Suprapubic skin (tissue), 4 donors: ENCODE measurements at regions not wholly inside any gene's neighbourhood (a gene's known extent, or its start where the extent isn't known, plus 50 kb on each side); places are given as distances from the start of the nearest gene placed in this dataset.

ENCODE experiments used
- DNase-seq, 2 donors: peaks; one replicate each; pipeline ENCODE4 v3.0.0-alpha.2; 2019; ENCODE audit warnings: low spot score in 2 of 2
- H3K27ac ChIP-seq: fragments of 200-600 bp; sonication (generic); one replicate; pipeline ENCODE4 v1.5.1; 2019
- H3K27me3 ChIP-seq: fragments of 200-600 bp; sonication (generic); one replicate; pipeline ENCODE4 v1.5.1; 2019
- H3K36me3 ChIP-seq: fragments of 200-600 bp; sonication (generic); one replicate; pipeline ENCODE4 v1.5.1; 2019
- H3K4me1 ChIP-seq: fragments of 200-600 bp; sonication (generic); one replicate; pipeline ENCODE4 v1.5.1; 2019
- H3K4me3 ChIP-seq: fragments of 200-600 bp; sonication (generic); one replicate; pipeline ENCODE4 v1.5.1; 2019; ENCODE audit warnings: mild to moderate bottlenecking
- H3K9me3 ChIP-seq: fragments of 200-600 bp; sonication (generic); one replicate; pipeline ENCODE4 v1.5.1; 2019
- CTCF ChIP-seq, 2 donors: fragments of 200-600 bp in 1 of 2; fragments of 450-650 bp in 1 of 2; sonication (generic) in 1 of 2; IDR thresholded peaks; one replicate each; pipeline ENCODE4 v1.5.1; 2016 to 2019; ENCODE audit warnings: antibody characterized with exemption in 2 of 2, mild to moderate bottlenecking in 1 of 2, moderate library complexity in 1 of 2
- EP300 ChIP-seq: sonication (generic); formaldehyde crosslinking; IDR thresholded peaks from one replicate; pipeline ENCODE4 v1.6.1; 2017; ENCODE audit warnings: antibody characterized with exemption
- POLR2A ChIP-seq, 2 donors: fragments of 450-650 bp; IDR thresholded peaks; one replicate each; pipeline ENCODE4 v1.6.1; 2017; ENCODE audit warnings: antibody characterized with exemption in 2 of 2, mild to moderate bottlenecking in 2 of 2, moderate library complexity in 2 of 2
- POLR2AphosphoS5 ChIP-seq, 3 donors: sonication (generic); formaldehyde crosslinking; IDR thresholded peaks; one replicate each; pipeline ENCODE4 v1.6.1; 2017; ENCODE audit warnings: antibody characterized with exemption in 3 of 3
- WGBS: methylation state at CpG from one replicate; pipeline ENCODE4 v1.1.5; 2018; 5-methylcytosine and 5-hydroxymethylcytosine counted together

GRCh38 chr11:32187111-32187510 lies 96.2 kb downstream of the RCN1 start:
- H3K4me3 ChIP-seq = no peak overlapping the region
- H3K27ac ChIP-seq = no peak overlapping the region
- no peak for TF ChIP-seq EP300
- H3K36me3 ChIP-seq = no peaks in the 10 kb centered on the region
- H3K4me1 ChIP-seq = no peaks in the 10 kb centered on the region
- DNase-seq = no peak
- H3K27me3 ChIP-seq = no peaks in the 10 kb centered on the region
- H3K9me3 ChIP-seq = no peaks in the 10 kb centered on the region

GRCh38 chr11:32188785-32189184 lies 97.9 kb downstream of the RCN1 start:
- 88% methylated on average over 4 of the region's 4 CpGs for WGBS
- H3K9me3 ChIP-seq = no peaks in the 10 kb centered on the region
- no peaks in the 10 kb centered on the region for H3K4me1 ChIP-seq
- no peak for DNase-seq
- H3K36me3 ChIP-seq = no peaks in the 10 kb centered on the region
- no peak overlapping the region for H3K27ac ChIP-seq
- no peaks in the 10 kb centered on the region for H3K27me3 ChIP-seq
- TF ChIP-seq POLR2AphosphoS5 (IDR thresholded peaks at IDR 0.05) (no peak), POLR2A (IDR thresholded peaks at IDR 0.05) (no peak), CTCF (IDR thresholded peaks at IDR 0.05) (no peak), EP300 (no peak)
- no peak overlapping the region for H3K4me3 ChIP-seq

GRCh38 chr11:32196137-32196536 lies 105.3 kb downstream of the RCN1 start:
- no peak overlapping the region for H3K4me3 ChIP-seq
- H3K27me3 ChIP-seq = peaks cover 3% of the 10 kb centered on the region
- H3K9me3 ChIP-seq = no peaks in the 10 kb centered on the region
- no peaks in the 10 kb centered on the region for H3K4me1 ChIP-seq
- TF ChIP-seq POLR2A (IDR thresholded peaks at IDR 0.05) = no peak
- no peak for TF ChIP-seq CTCF (IDR thresholded peaks at IDR 0.05)
- TF ChIP-seq EP300 = no peak
- TF ChIP-seq POLR2AphosphoS5 (IDR thresholded peaks at IDR 0.05) = no peak
- H3K36me3 ChIP-seq = no peaks in the 10 kb centered on the region
- H3K27ac ChIP-seq = no peak overlapping the region
- DNase-seq = no peak
- 66% methylated on average over 1 of the region's 1 CpG for WGBS

- WGBS = 84% methylated on average over 2 of the region's 2 CpGs
- TF ChIP-seq POLR2A (IDR thresholded peaks at IDR 0.05) (no peak), EP300 (no peak), CTCF (IDR thresholded peaks at IDR 0.05) (no peak), POLR2AphosphoS5 (IDR thresholded peaks at IDR 0.05) (no peak)
These were observed 107.2 kb downstream of the RCN1 start for GRCh38 chr11:32198053-32198452.

GRCh38 chr11:32200136-32200847 lies 109.4 kb downstream of the RCN1 start:
- WGBS = 72% methylated on average over 19 of the region's 19 CpGs
- H3K4me3 ChIP-seq = no peak overlapping the region
- H3K9me3 ChIP-seq = no peaks in the 10 kb centered on the region
- no peak for DNase-seq
- no peak overlapping the region for H3K27ac ChIP-seq
- no peaks in the 10 kb centered on the region for H3K36me3 ChIP-seq
- TF ChIP-seq POLR2AphosphoS5 (IDR thresholded peaks at IDR 0.05) (no peak), POLR2A (IDR thresholded peaks at IDR 0.05) (no peak), CTCF (IDR thresholded peaks at IDR 0.05) (no peak), EP300 (no peak)
- H3K4me1 ChIP-seq = no peaks in the 10 kb centered on the region
- no peaks in the 10 kb centered on the region for H3K27me3 ChIP-seq

More at GRCh38 chr11:32198053-32198452, 107.2 kb downstream of the RCN1 start:
- Histone ChIP-seq H3K36me3 (no peaks in the 10 kb centered on the region), H3K9me3 (no peaks in the 10 kb centered on the region), H3K4me3 (no peak overlapping the region), H3K4me1 (no peaks in the 10 kb centered on the region), H3K27ac (no peak overlapping the region), H3K27me3 (peaks cover 3% of the 10 kb centered on the region)
- no peak for DNase-seq

- no peak for DNase-seq
- Histone ChIP-seq H3K27ac (no peak overlapping the region), H3K27me3 (peaks cover 3% of the 10 kb centered on the region), H3K4me1 (no peaks in the 10 kb centered on the region), H3K4me3 (no peak overlapping the region), H3K36me3 (no peaks in the 10 kb centered on the region), H3K9me3 (no peaks in the 10 kb centered on the region)
- TF ChIP-seq POLR2A (IDR thresholded peaks at IDR 0.05) (no peak), CTCF (IDR thresholded peaks at IDR 0.05) (no peak)
- WGBS = 96% methylated on average over 4 of the region's 5 CpGs
These were observed 113.9 kb downstream of the RCN1 start for GRCh38 chr11:32204751-32205150.
